GM19395 (cell line): ENCODE measurements at regions not wholly inside any gene's neighbourhood (a gene's known extent, or its start where the extent isn't known, plus 50 kb on each side); places are given as distances from the start of the nearest gene placed in this dataset.

ENCODE experiments used
- ATAC-seq: cut with Tn5 transposase; IDR thresholded peaks from one replicate; pipeline ENCODE4 v1.9.1; 2021; ENCODE audit warnings: mild to moderate bottlenecking, moderate library complexity; ENCODE audit not compliant: unreplicated experiment

DNA sequence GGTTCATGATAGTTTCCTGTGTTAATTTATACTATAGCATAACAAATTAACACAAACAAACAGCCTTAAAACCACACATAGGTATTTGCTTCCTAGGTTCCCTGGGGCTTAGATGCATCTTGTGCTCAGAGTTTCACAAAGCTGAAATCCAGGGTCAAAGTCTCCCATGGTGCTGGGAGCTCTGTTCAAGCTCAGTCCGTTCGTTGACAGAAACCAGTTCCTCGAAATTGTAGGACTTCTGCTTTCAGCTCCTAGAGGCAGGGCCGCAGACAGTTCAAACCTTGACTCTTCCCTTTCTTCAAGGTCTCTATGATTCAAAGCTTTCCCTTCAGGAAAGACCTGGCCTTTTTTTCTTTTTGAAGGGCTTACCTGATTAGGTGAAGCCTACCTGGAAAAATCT is 90.5 kb downstream of the VSTM2A start:
- no peak for ATAC-seq

GRCh38 chr7:54629771-54630170 is 87.6 kb downstream of the VSTM2A start:
- ATAC-seq, result no peak

DNA sequence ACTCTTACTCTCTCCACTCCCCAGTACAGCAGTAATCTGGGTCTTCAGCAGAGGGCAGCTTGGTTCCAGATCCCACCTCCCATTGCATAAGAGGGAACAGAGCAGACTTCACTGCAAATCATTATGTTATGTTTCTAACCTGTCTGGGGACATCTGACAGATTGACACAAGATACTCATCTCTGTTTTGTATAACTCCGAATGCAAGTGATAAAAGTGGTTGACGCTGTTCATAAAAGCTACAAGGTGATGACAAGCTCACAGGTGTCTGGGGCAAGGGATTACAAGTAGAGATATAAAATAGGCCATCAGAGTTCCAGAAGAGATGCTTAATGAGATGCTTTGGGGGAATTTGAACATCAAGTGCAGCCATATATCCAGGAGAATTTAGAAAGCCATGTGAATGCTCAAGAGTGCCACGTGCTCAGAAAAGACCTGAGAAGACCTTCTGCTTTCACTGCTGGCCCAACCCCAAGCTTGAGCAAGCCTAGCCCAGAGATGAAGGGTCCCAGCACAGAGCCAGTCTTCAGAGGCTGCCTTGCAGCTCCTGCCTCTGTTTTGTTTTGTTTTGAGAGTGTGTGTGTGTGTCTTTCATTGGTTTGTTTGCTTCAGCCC is 80.6 kb downstream of the VSTM2A start:
- no peak for ATAC-seq
